OCI-LY3 (cell line): ENCODE measurements at regions not wholly inside any gene's neighbourhood (a gene's known extent, or its start where the extent isn't known, plus 50 kb on each side); places are given as distances from the start of the nearest gene placed in this dataset.

Source experiments
- H2AFZ ChIP-seq: fragments of 200-600, 300-600 bp; shearing (Covaris generic); 2 replicates; pipeline ENCODE4 v1.6.0; 2014; ENCODE audit warnings: antibody characterized with exemption, low read depth, low read length
- H3K27ac ChIP-seq: fragments of 200-600, 300-600 bp; sonication (generic); 2 replicates; pipeline ENCODE4 v1.5.1; 2014; ENCODE audit warnings: mild to moderate bottlenecking, low read length, moderate library complexity, mixed read lengths
- H3K27me3 ChIP-seq: fragments of 200-600, 300-600 bp; sonication (generic); 2 replicates; pipeline ENCODE4 v1.6.1; 2014; ENCODE audit warnings: low read depth, low read length, mixed read lengths
- H3K36me3 ChIP-seq: fragments of 200-600, 300-600 bp; sonication (generic); replicated peaks from 2 replicates; pipeline ENCODE3; 2014; ENCODE audit warnings: low read depth, low read length, mixed read lengths
- H3K4me1 ChIP-seq: fragments of 300-600, 200-600 bp; sonication (generic); 2 replicates; pipeline ENCODE4 v1.6.1; 2014; ENCODE audit warnings: low read length, mixed read lengths
- H3K4me2 ChIP-seq: fragments of 200-600, 300-600 bp; sonication (generic); 2 replicates; pipeline ENCODE4 v1.6.1; 2014; ENCODE audit warnings: low read length, mixed read lengths
- H3K4me3 ChIP-seq: fragments of 300-600, 200-600 bp; sonication (generic); 2 replicates; pipeline ENCODE4 v1.5.1; 2014; ENCODE audit warnings: antibody characterized with exemption, mild to moderate bottlenecking, low read length, moderate library complexity
- H3K79me2 ChIP-seq: fragments of 300-600, 200-600 bp; shearing (Covaris generic); 2 replicates; pipeline ENCODE4 v1.6.1; 2014; ENCODE audit warnings: mild to moderate bottlenecking, low read length, mixed read lengths
- H3K9ac ChIP-seq: fragments of 300-600, 200-600 bp; shearing (Covaris generic); 2 replicates; pipeline ENCODE4 v1.6.0; 2014; ENCODE audit warnings: mild to moderate bottlenecking, low read length, moderate library complexity
- H3K9me3 ChIP-seq: fragments of 200-600, 300-600 bp; shearing (Covaris generic); 2 replicates; pipeline ENCODE4 v1.6.1; 2014; ENCODE audit warnings: low read length, mixed read lengths; ENCODE audit not compliant: insufficient read depth
- H4K20me1 ChIP-seq: fragments of 200-600, 300-600 bp; sonication (generic); 2 replicates; pipeline ENCODE4 v1.6.1; 2016; ENCODE audit warnings: low read length, mixed read lengths; ENCODE audit not compliant: insufficient read depth
- EZH2phosphoT487 ChIP-seq: fragments of 200-600 bp; shearing (Covaris generic); IDR thresholded peaks from 2 replicates; pipeline ENCODE4 v1.6.1; 2018; ENCODE audit warnings: antibody characterized with exemption, mixed run types, low read depth
- TF ChIP-seq, protein P1 (sequence below): fragments of 200-600, 300-600 bp; sonication (generic); IDR thresholded peaks from 2 replicates; pipeline ENCODE4 v1.5.1; 2014; ENCODE audit warnings: antibody characterized with exemption, low read length, low read depth

DNA sequence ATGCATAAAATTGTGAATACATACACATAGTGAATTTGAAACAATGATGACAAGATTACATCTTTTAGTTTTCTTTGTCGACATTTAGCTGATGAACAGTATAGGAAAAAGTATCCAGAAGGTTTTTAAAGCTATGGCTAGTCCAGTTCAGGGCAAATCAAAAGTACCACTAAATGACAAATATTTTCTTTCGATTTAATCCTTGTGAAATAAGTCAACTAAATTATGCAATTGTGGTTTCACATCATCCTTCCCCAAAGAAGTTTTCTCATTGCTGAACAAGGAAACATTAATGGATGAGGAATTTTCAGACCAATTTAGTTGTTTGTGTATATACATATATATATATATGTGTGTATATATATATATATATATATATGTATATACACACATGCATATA is 774.0 kb downstream of the DNAJB9 start:
- TF ChIP-seq, protein P1, sequence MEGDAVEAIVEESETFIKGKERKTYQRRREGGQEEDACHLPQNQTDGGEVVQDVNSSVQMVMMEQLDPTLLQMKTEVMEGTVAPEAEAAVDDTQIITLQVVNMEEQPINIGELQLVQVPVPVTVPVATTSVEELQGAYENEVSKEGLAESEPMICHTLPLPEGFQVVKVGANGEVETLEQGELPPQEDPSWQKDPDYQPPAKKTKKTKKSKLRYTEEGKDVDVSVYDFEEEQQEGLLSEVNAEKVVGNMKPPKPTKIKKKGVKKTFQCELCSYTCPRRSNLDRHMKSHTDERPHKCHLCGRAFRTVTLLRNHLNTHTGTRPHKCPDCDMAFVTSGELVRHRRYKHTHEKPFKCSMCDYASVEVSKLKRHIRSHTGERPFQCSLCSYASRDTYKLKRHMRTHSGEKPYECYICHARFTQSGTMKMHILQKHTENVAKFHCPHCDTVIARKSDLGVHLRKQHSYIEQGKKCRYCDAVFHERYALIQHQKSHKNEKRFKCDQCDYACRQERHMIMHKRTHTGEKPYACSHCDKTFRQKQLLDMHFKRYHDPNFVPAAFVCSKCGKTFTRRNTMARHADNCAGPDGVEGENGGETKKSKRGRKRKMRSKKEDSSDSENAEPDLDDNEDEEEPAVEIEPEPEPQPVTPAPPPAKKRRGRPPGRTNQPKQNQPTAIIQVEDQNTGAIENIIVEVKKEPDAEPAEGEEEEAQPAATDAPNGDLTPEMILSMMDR, result no peak
- no peak for TF ChIP-seq EZH2phosphoT487

DNA sequence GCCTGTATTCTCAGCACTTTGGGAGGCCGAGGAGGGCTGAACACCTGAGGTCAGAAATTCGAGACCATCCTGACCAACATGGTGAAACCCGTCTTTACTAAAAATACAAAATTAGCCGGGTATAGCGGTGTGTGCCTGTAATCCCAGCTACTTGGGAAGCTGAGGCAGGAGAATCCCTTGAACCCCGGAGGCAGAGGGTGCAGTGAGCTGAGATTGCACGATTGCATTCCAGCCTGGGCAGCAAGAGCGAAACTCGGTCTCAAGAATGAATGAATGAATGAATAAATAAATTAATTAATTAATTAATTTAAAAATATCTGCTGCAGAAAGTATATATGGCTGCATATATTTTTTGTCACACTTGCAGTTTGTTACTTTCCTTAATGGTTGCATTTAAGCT is 781.8 kb downstream of the DNAJB9 start:
- Histone ChIP-seq H3K4me3 (no peak overlapping the region), H3K9me3 (no peaks in the 10 kb centered on the region), H3K4me2 (no peak overlapping the region), H2AFZ (no peak overlapping the region), H3K27me3 (no peaks in the 10 kb centered on the region), H4K20me1 (no peaks in the 10 kb centered on the region), H3K9ac (no peak overlapping the region), H3K79me2 (no peaks in the 10 kb centered on the region), H3K4me1 (no peaks in the 10 kb centered on the region), H3K27ac (no peak overlapping the region), H3K36me3 (no peaks in the 10 kb centered on the region)
- TF ChIP-seq, protein P1, result no peak
- no peak for TF ChIP-seq EZH2phosphoT487

More for the DNA sequence above, 774.0 kb downstream of the DNAJB9 start:
- Histone ChIP-seq H3K36me3 (no peaks in the 10 kb centered on the region), H2AFZ (no peak overlapping the region), H3K27ac (no peak overlapping the region), H3K4me1 (no peaks in the 10 kb centered on the region), H3K79me2 (no peaks in the 10 kb centered on the region), H3K27me3 (no peaks in the 10 kb centered on the region), H3K4me2 (no peak overlapping the region), H3K9me3 (no peaks in the 10 kb centered on the region), H3K9ac (no peak overlapping the region), H3K4me3 (no peak overlapping the region), H4K20me1 (no peaks in the 10 kb centered on the region)

DNA sequence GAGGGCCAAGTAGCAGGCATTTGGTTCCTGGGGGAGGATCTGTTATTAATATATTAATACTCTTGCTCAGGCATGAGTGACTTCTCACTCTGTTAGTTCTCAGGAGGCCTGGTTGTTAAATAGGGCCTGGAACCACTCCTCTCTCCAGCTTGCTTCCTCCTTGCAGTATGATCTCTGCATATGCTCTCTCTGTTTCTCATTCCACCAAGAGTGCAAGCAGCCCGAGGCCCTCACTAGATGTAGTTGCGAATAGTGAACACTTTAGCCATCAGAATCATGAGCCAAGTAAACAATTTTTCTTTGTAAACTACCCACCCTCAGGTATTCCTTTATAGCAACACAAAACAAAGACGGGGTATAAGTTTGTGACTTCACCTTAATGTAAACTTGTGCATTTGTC is 784.3 kb downstream of the DNAJB9 start:
- Histone ChIP-seq H3K4me3 (no peak overlapping the region), H3K36me3 (no peaks in the 10 kb centered on the region), H3K4me1 (no peaks in the 10 kb centered on the region), H3K9me3 (no peaks in the 10 kb centered on the region), H3K79me2 (no peaks in the 10 kb centered on the region), H3K9ac (no peak overlapping the region), H3K4me2 (no peak overlapping the region), H2AFZ (peak overlapping the region; percentile 81; the same call in 1 of the 2 replicates), H3K27me3 (no peaks in the 10 kb centered on the region), H3K27ac (no peak overlapping the region), H4K20me1 (no peaks in the 10 kb centered on the region)
- TF ChIP-seq EZH2phosphoT487, result no peak
- TF ChIP-seq, protein P1, result no peak

DNA sequence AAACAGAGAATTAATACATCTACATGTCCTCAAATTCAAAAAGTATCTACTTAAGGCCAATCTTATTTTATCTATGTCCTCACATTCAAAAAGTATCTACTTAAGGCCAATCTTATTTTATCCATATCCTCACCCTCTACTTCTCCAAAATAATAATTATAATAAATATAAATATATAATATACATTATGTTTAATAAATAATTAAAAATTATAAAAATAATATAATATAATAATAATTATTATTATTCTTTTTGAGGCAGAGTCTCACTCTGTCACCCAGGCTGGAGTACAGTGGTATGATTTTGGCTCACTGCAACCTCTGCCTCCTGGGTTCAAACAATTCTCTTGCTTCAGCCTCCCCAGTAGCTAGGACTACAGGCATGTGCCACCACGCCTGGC is 784.9 kb downstream of the DNAJB9 start:
- Histone ChIP-seq H3K4me3 (no peak overlapping the region), H3K4me1 (no peaks in the 10 kb centered on the region), H3K4me2 (no peak overlapping the region), H3K36me3 (no peaks in the 10 kb centered on the region), H3K9ac (no peak overlapping the region), H3K27me3 (no peaks in the 10 kb centered on the region), H3K79me2 (no peaks in the 10 kb centered on the region), H3K9me3 (no peaks in the 10 kb centered on the region), H2AFZ (no peak overlapping the region), H3K27ac (no peak overlapping the region), H4K20me1 (no peaks in the 10 kb centered on the region)
- TF ChIP-seq, protein P1, result no peak
- no peak for TF ChIP-seq EZH2phosphoT487
